ENCODE measurements at regions not wholly inside any gene's neighbourhood (a gene's known extent, or its start where the extent isn't known, plus 50 kb on each side); places are given as distances from the start of the nearest gene placed in this dataset.

GRCh38 chr5:18652404-18653215 lies 1018.4 kb downstream of the TAF11L14 start:
- in situ Hi-C loops (cut with HindIII; ENCODE audit: low pct_unique_long_range_greater_than_20kb, low sequenced_read_pairs) (no loop called here), intact Hi-C loops (cut with micrococcal nuclease; ENCODE audit: unreplicated experiment) (no loop called here)
- CTCF ChIA-PET, result no interaction called here
- Histone ChIP-seq H3K27me3 (ENCODE audit: control insufficient read depth, insufficient read depth, low read length) (no peaks in the 10 kb centered on the region), H3K9me3 (ENCODE audit: control insufficient read depth, insufficient read depth, low read depth, low read length) (peaks cover 4% of the 10 kb centered on the region; the same call in 1 of the 2 replicates), H3K4me1 (ENCODE audit: control insufficient read depth, insufficient read depth, low read length) (no peaks in the 10 kb centered on the region), H3K36me3 (ENCODE audit: control insufficient read depth, insufficient read depth, low read length) (no peaks in the 10 kb centered on the region; the same call in 1 of the 2 replicates), H3K27ac (ENCODE audit: low read length) (no peak overlapping the region), H3K4me3 (ENCODE audit: low read depth in 2 of 2, low read length in 2 of 2) (no peak overlapping the region)
- ATAC-seq (no peak), DNase-seq (ENCODE audit: low read depth, low spot score) (no peak)
- TF ChIP-seq CTCF (IDR thresholded peaks at IDR 0.05), result no peak
- no TSS peak for BruUV-seq (replicated peaks)
- POLR2A ChIA-PET, result no interaction called here

- intact Hi-C loops (cut with micrococcal nuclease; ENCODE audit: unreplicated experiment), result no loop called here
- no peaks in the 10 kb centered on the region for H3K27me3 ChIP-seq (ENCODE audit: control insufficient read depth, insufficient read depth, low read length)
- POLR2A ChIA-PET, result no interaction called here
- TF ChIP-seq POLR2AphosphoS5 (IDR thresholded peaks at IDR 0.05; ENCODE audit: low read depth, low read length) (no peak), REST (IDR thresholded peaks at IDR 0.05; ENCODE audit: insufficient read depth in 1 of 2, low read depth in 2 of 2, low read length in 1 of 2) (no peak), TCF7L2 (IDR thresholded peaks at IDR 0.05; ENCODE audit: low read depth, low read length) (no peak), SIN3A (IDR thresholded peaks at IDR 0.05; ENCODE audit: borderline replicate concordance, insufficient read depth, low read depth, low read length) (no peak), CTCF (IDR thresholded peaks at IDR 0.05) (no peak)
- BruUV-seq (replicated peaks), result no TSS peak
- CTCF ChIA-PET, result no interaction called here
- H3K27ac ChIP-seq (ENCODE audit: low read length), result no peak overlapping the region
- in situ Hi-C loops (cut with HindIII; ENCODE audit: low pct_unique_long_range_greater_than_20kb, low sequenced_read_pairs), result no loop called here
- ATAC-seq (no peak), DNase-seq (ENCODE audit: low read depth, low spot score) (no peak)
- H3K9me3 ChIP-seq (ENCODE audit: control insufficient read depth, insufficient read depth, low read depth, low read length), result peaks cover 4% of the 10 kb centered on the region; the same call in 1 of the 2 replicates
- H3K4me3 ChIP-seq (ENCODE audit: low read depth in 2 of 2, low read length in 2 of 2), result no peak overlapping the region
- no peaks in the 10 kb centered on the region; the same call in 1 of the 2 replicates for H3K36me3 ChIP-seq (ENCODE audit: control insufficient read depth, insufficient read depth, low read length)
- H3K4me1 ChIP-seq (ENCODE audit: control insufficient read depth, insufficient read depth, low read length), result no peaks in the 10 kb centered on the region
Observed at GRCh38 chr5:18653216-18653752, 1019.0 kb downstream of the TAF11L14 start.
